ENCODE measurements at regions not wholly inside any gene's neighbourhood (a gene's known extent, or its start where the extent isn't known, plus 50 kb on each side); places are given as distances from the start of the nearest gene placed in this dataset.
A peak's percentile ranks its signal among the peaks of the same experiment; 100 is the strongest.

- H3K9me3 ChIP-seq: no peaks in the 10 kb centered on the region
- TF ChIP-seq POLR2A (IDR thresholded peaks at IDR 0.05) (no peak), POLR2AphosphoS5 (IDR thresholded peaks at IDR 0.05) (no peak), CTCF (IDR thresholded peaks at IDR 0.05) (no peak), EP300 (IDR thresholded peaks at IDR 0.05) (no peak)
- no peak overlapping the region for H3K4me3 ChIP-seq
- ATAC-seq (ENCODE audit: low FRiP score in 2 of 2) (no peak), DNase-seq (no peak)
- no peaks in the 10 kb centered on the region for H3K36me3 ChIP-seq
- H3K27ac ChIP-seq: no peak overlapping the region
- 45 to 67% methylated on average over 2 of the region's 2 CpGs for WGBS, 2 donors
- no peaks in the 10 kb centered on the region for H3K27me3 ChIP-seq
- peaks cover 0 to 5% (median 2%) of the 10 kb centered on the region in 4 donors for H3K4me1 ChIP-seq
These were observed 53.0 kb upstream of the SMOX start for GRCh38 chr20:4095639-4096038.

- no peak for TF ChIP-seq POLR2A (IDR thresholded peaks at IDR 0.05)
- peak; percentile 36 to 75 (median 50) for TF ChIP-seq CTCF (IDR thresholded peaks at IDR 0.05)
- DNase-seq: peak in 1 of 2 donors; percentile 69
- no peaks in the 10 kb centered on the region for H3K27me3 ChIP-seq
- 43 to 54% methylated on average over 15 to 24 of the region's 24 CpGs for WGBS, 2 donors
- peaks cover 0 to 5% (median 2%) of the 10 kb centered on the region in 4 donors for H3K4me1 ChIP-seq
- no peak overlapping the region for H3K4me3 ChIP-seq
- H3K36me3 ChIP-seq: no peaks in the 10 kb centered on the region
- ATAC-seq (ENCODE audit: low FRiP score in 2 of 2): peak; percentile 60 to 80
- H3K27ac ChIP-seq: peak overlapping the region in 1 of 4 donors; percentile 76
- no peaks in the 10 kb centered on the region for H3K9me3 ChIP-seq
These were observed 56.8 kb upstream of the SMOX start for GRCh38 chr20:4091490-4092479.

GRCh38 chr20:4090756-4091489 lies 57.7 kb upstream of the SMOX start:
- no peak for DNase-seq
- H3K36me3 ChIP-seq: no peaks in the 10 kb centered on the region
- H3K9me3 ChIP-seq: no peaks in the 10 kb centered on the region
- 79 to 91% methylated on average over 6 of the region's 6 CpGs for WGBS, 2 donors
- peaks cover 0 to 5% (median 2%) of the 10 kb centered on the region in 4 donors for H3K4me1 ChIP-seq
- TF ChIP-seq POLR2AphosphoS5 (IDR thresholded peaks at IDR 0.05) (no peak), EP300 (IDR thresholded peaks at IDR 0.05) (no peak), CTCF (IDR thresholded peaks at IDR 0.05) (no peak), POLR2A (IDR thresholded peaks at IDR 0.05) (no peak)
- peak overlapping the region in 1 of 4 donors; percentile 76 for H3K27ac ChIP-seq
- H3K4me3 ChIP-seq: no peak overlapping the region
- ATAC-seq (ENCODE audit: low FRiP score in 2 of 2): peak in 1 of 2 donors; percentile 39
- no peaks in the 10 kb centered on the region for H3K27me3 ChIP-seq

GRCh38 chr20:4089756-4090487 lies 58.7 kb upstream of the SMOX start:
- Histone ChIP-seq H3K4me1 (peaks cover 8 to 13% (median 10%) of the 10 kb centered on the region in 4 donors), H3K4me3 (no peak overlapping the region), H3K27ac (peak overlapping the region in 3 of 4 donors; percentile 11 to 76 (median 40)), H3K36me3 (no peaks in the 10 kb centered on the region), H3K27me3 (no peaks in the 10 kb centered on the region), H3K9me3 (no peaks in the 10 kb centered on the region)
- 61 to 76% methylated on average over 11 of the region's 11 CpGs for WGBS, 2 donors
- peak in 1 of 2 donors; percentile 66 for DNase-seq
- no peak for TF ChIP-seq EP300 (IDR thresholded peaks at IDR 0.05)
- TF ChIP-seq CTCF (IDR thresholded peaks at IDR 0.05): no peak
- no peak for TF ChIP-seq POLR2A (IDR thresholded peaks at IDR 0.05)
- TF ChIP-seq POLR2AphosphoS5 (IDR thresholded peaks at IDR 0.05): no peak
- ATAC-seq (ENCODE audit: low FRiP score in 2 of 2): no peak

All from upper lobe of left lung (tissue), 6 donors.